ENCODE measurements at regions not wholly inside any gene's neighbourhood (a gene's known extent, or its start where the extent isn't known, plus 50 kb on each side); places are given as distances from the start of the nearest gene placed in this dataset.

GRCh38 chr4:11196927-11197522 lies 231.7 kb downstream of the HS3ST1 start (continued):
- TF ChIP-seq NANOG (IDR thresholded peaks at IDR 0.05; ENCODE audit: insufficient read depth, low read depth, low read length, poor library complexity, severe bottlenecking) (no peak), SUZ12 (IDR thresholded peaks at IDR 0.05; ENCODE audit: low read length) (no peak), JUN (IDR thresholded peaks at IDR 0.05; ENCODE audit: low read depth, low read length) (no peak), CHD2 (IDR thresholded peaks at IDR 0.05; ENCODE audit: low read length) (no peak), SIRT6 (IDR thresholded peaks at IDR 0.05; ENCODE audit: low read length) (no peak)

All from H1 (cell line).